ENCODE measurements at regions not wholly inside any gene's neighbourhood (a gene's known extent, or its start where the extent isn't known, plus 50 kb on each side); places are given as distances from the start of the nearest gene placed in this dataset.

GRCh38 chr2:15756011-15756550 is 164.4 kb downstream of the DDX1 start (continued):
- no peak for TF ChIP-seq FOXP4 (CRISPR knock-in tag; IDR thresholded peaks at IDR 0.05)
- TF ChIP-seq ZNF532 (CRISPR knock-in tag; IDR thresholded peaks at IDR 0.05; ENCODE audit: borderline replicate concordance), result no peak
- no peak for TF ChIP-seq NR2C2 (CRISPR knock-in tag; IDR thresholded peaks at IDR 0.05)
- no peak for TF ChIP-seq NFE2L1 (CRISPR knock-in tag; IDR thresholded peaks at IDR 0.05)
- no peak for TF ChIP-seq E2F4 (CRISPR knock-in tag; IDR thresholded peaks at IDR 0.05; ENCODE audit: borderline replicate concordance, low read depth)
- TF ChIP-seq TEAD1 (CRISPR knock-in tag; IDR thresholded peaks at IDR 0.05), result no peak
- TF ChIP-seq GABPB1 (CRISPR knock-in tag; IDR thresholded peaks at IDR 0.05), result no peak
- TF ChIP-seq IRF1 (CRISPR knock-in tag; IDR thresholded peaks at IDR 0.05), result no peak

GRCh38 chr2:15756882-15757819 is 165.5 kb downstream of the DDX1 start:
- no peaks in the 10 kb centered on the region for H3K27me3 Mint-ChIP-seq (ENCODE audit: low read depth)
- POLR2A ChIA-PET, result no interaction called here

More at GRCh38 chr2:15756882-15757819, 165.5 kb downstream of the DDX1 start:
- TF ChIP-seq NR2C2 (CRISPR knock-in tag; IDR thresholded peaks at IDR 0.05), result no peak
- TF ChIP-seq RORB (CRISPR knock-in tag; IDR thresholded peaks at IDR 0.05), result no peak
- no peak for TF ChIP-seq TP53 (CRISPR knock-in tag; IDR thresholded peaks at IDR 0.05)
- TF ChIP-seq ZNF138 (CRISPR knock-in tag; conservative IDR thresholded peaks at IDR 0.05), result no peak
- no peak for TF ChIP-seq E2F5 (CRISPR knock-in tag; IDR thresholded peaks at IDR 0.05)
- no peak for TF ChIP-seq ELF4 (CRISPR knock-in tag; IDR thresholded peaks at IDR 0.05; ENCODE audit: low read depth)
- no peak for TF ChIP-seq ZNF671 (CRISPR knock-in tag; IDR thresholded peaks at IDR 0.05)
- no peak for TF ChIP-seq ZNF121 (CRISPR knock-in tag; IDR thresholded peaks at IDR 0.05)
- no peak for TF ChIP-seq ZNF317 (CRISPR knock-in tag; IDR thresholded peaks at IDR 0.05; ENCODE audit: borderline replicate concordance, low read depth)
- Mint-ChIP-seq H3K4me1 (peaks cover 10% of the 10 kb centered on the region), H3K36me3 (peaks cover 3% of the 10 kb centered on the region; the same call in 1 of the 2 replicates), H3K9me3 (peaks cover 14% of the 10 kb centered on the region), H3K27ac (no peak overlapping the region), H3K4me3 (no peak overlapping the region)
- CTCF ChIA-PET, result interaction anchor here (1.9 kb wide), 1 partner anchor 9 kb away, joined by 4 read pairs; no protein-coding TSS in a partner anchor
- DNase-seq (ENCODE audit: low spot score) (no peak), ATAC-seq (no peak)
